PC-9 (cell line): ENCODE measurements at regions not wholly inside any gene's neighbourhood (a gene's known extent, or its start where the extent isn't known, plus 50 kb on each side); places are given as distances from the start of the nearest gene placed in this dataset.

Experiments
- BruUV-seq: library from RNA; stranded (reverse); fragments of 400-500 nt; replicated peaks from 2 replicates; lab custom pipeline; 2021; lab: Mats Ljungman, UMichigan
- CTCF ChIA-PET: fragments of 300-600 bp; sonication (Branson Sonifier 250); formaldehyde crosslinking; loops from one replicate; lab custom pipeline; 2022; ENCODE audit warnings: antibody characterized with exemption; lab: Charles Lee
- POLR2A ChIA-PET: fragments of 300-600 bp; sonication (Branson Sonifier 250); formaldehyde crosslinking; loops from one replicate; lab custom pipeline; 2022; ENCODE audit warnings: antibody characterized with exemption; ENCODE audit not compliant: unreplicated experiment; lab: Charles Lee
- DNase-seq, 2 experiments: peaks; one replicate each; pipeline versions ENCODE4 v3.0.0 to v3.0.0-alpha.2; 2015 to 2022; ENCODE audit warnings: mixed read lengths in 1 of 2
- H2AFZ ChIP-seq: fragments of 200-600 bp; sonication (generic); 2 replicates; pipeline ENCODE4 v1.8.1; 2017; ENCODE audit warnings: antibody characterized with exemption
- H3F3A ChIP-seq: fragments of 200-600 bp; sonication (generic); 2 replicates; pipeline ENCODE4 v1.8.1; 2017; ENCODE audit warnings: antibody characterized with exemption, mild to moderate bottlenecking, low read depth; ENCODE audit not compliant: insufficient read depth
- H3K27ac ChIP-seq: fragments of 200-600 bp; sonication (generic); 2 replicates; pipeline ENCODE4 v1.6.1; 2016; ENCODE audit warnings: mixed run types
- H3K27me3 ChIP-seq: fragments of 200-600 bp; sonication (generic); 2 replicates; pipeline ENCODE4 v1.6.1; 2016; ENCODE audit warnings: low read depth, mixed run types; ENCODE audit not compliant: insufficient read depth
- H3K36me3 ChIP-seq: fragments of 200-600 bp; sonication (generic); 2 replicates; pipeline ENCODE4 v1.6.1; 2016; ENCODE audit warnings: low read depth, mixed run types
- H3K4me1 ChIP-seq: fragments of 200-600 bp; sonication (generic); replicated peaks from 2 replicates; pipeline ENCODE4 v1.6.1; 2016; ENCODE audit warnings: mixed run types; ENCODE audit not compliant: insufficient read depth
- H3K4me2 ChIP-seq: fragments of 200-600 bp; sonication (generic); 2 replicates; pipeline ENCODE4 v1.6.1; 2017; ENCODE audit warnings: mixed run types
- H3K4me3 ChIP-seq: fragments of 200-600 bp; sonication (generic); 2 replicates; pipeline ENCODE4 v1.6.1; 2016; ENCODE audit warnings: mixed run types
- H3K79me2 ChIP-seq: fragments of 200-600 bp; sonication (generic); 2 replicates; pipeline ENCODE4 v1.6.1; 2017; ENCODE audit warnings: low read depth, mixed run types
- H3K9me2 ChIP-seq: fragments of 200-600 bp; sonication (generic); 2 replicates; pipeline ENCODE4 v1.8.1; 2017; ENCODE audit warnings: mild to moderate bottlenecking; ENCODE audit not compliant: insufficient read depth
- H3K9me3 ChIP-seq: fragments of 200-600 bp; sonication (generic); 2 replicates; pipeline ENCODE4 v1.8.1; 2016; ENCODE audit warnings: low read depth; ENCODE audit not compliant: insufficient read depth
- H4K20me1 ChIP-seq: fragments of 200-600 bp; sonication (generic); 2 replicates; pipeline ENCODE4 v1.8.1; 2017; ENCODE audit not compliant: insufficient read depth
- EZH2 ChIP-seq: fragments of 200-600 bp; sonication (generic); IDR thresholded peaks from 2 replicates; pipeline ENCODE4 v1.8.0; 2017; ENCODE audit warnings: antibody characterized with exemption, low read depth
- intact Hi-C: fragments of 100-400 bp; cut with micrococcal nuclease; formaldehyde crosslinking; loops from one replicate; pipeline ENCODE4 v1.10.0; 2022; ENCODE audit not compliant: unreplicated experiment
- TF ChIP-seq, protein P1 (sequence below): fragments of 200-600 bp; sonication (generic); conservative IDR thresholded peaks from 2 replicates; pipeline ENCODE4 v1.6.1; 2017; ENCODE audit warnings: mixed run types, antibody characterized with exemption, mild to moderate bottlenecking, moderate library complexity

DNA sequence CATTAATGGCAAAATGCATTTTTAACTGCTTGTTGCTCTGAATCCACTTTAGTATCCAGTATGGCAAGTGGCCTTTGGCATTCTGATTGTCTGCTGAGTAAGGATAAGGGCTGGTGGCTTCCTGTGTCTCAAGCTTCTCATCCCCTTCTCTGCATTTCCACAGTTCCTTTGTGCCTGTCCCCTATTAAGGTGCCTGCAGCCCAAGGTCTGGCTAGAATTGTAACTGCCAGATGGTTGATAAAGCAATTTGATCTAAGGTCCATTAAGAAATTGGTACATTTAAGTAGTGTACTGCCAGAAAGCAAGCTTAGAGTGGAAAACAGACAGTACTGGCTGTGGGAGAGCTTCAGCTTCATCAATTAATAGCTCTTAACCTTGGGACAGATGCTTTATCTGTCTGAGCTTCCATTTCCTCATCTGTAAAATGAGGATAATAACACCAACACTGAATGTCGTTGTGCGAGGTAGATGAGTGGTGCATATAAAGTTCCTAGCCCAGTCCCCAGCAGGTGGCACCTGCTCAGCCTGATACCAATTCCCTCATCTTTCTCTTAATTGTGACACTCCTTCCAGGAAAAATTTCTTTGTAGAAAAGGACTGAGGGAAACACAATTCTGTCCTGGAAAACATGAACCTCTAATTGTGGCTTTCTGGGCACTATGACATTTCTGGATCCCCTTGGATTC is 570.6 kb upstream of the GCFC2 start:
- H3K9me2 ChIP-seq = no peaks in the 10 kb centered on the region
- no peaks in the 10 kb centered on the region for H3K9me3 ChIP-seq
- no peaks in the 10 kb centered on the region for H3K4me1 ChIP-seq
- ChIA-PET CTCF (no interaction called here), POLR2A (no interaction called here)
- H4K20me1 ChIP-seq = no peaks in the 10 kb centered on the region
- no peak overlapping the region for H3K27ac ChIP-seq
- no peak overlapping the region for H3K4me2 ChIP-seq
- no peaks in the 10 kb centered on the region for H3K36me3 ChIP-seq
- no peak for DNase-seq
- H3K4me3 ChIP-seq = no peak overlapping the region
- TF ChIP-seq, protein P1, sequence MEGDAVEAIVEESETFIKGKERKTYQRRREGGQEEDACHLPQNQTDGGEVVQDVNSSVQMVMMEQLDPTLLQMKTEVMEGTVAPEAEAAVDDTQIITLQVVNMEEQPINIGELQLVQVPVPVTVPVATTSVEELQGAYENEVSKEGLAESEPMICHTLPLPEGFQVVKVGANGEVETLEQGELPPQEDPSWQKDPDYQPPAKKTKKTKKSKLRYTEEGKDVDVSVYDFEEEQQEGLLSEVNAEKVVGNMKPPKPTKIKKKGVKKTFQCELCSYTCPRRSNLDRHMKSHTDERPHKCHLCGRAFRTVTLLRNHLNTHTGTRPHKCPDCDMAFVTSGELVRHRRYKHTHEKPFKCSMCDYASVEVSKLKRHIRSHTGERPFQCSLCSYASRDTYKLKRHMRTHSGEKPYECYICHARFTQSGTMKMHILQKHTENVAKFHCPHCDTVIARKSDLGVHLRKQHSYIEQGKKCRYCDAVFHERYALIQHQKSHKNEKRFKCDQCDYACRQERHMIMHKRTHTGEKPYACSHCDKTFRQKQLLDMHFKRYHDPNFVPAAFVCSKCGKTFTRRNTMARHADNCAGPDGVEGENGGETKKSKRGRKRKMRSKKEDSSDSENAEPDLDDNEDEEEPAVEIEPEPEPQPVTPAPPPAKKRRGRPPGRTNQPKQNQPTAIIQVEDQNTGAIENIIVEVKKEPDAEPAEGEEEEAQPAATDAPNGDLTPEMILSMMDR = no peak
- no peak for TF ChIP-seq EZH2
- intact Hi-C loops = no loop called here
- H3F3A ChIP-seq = no peaks in the 10 kb centered on the region
- no peak overlapping the region for H2AFZ ChIP-seq
- no TSS peak for BruUV-seq
- H3K27me3 ChIP-seq = peaks cover 3% of the 10 kb centered on the region; the same call in 1 of the 2 replicates
- no peaks in the 10 kb centered on the region for H3K79me2 ChIP-seq

DNA sequence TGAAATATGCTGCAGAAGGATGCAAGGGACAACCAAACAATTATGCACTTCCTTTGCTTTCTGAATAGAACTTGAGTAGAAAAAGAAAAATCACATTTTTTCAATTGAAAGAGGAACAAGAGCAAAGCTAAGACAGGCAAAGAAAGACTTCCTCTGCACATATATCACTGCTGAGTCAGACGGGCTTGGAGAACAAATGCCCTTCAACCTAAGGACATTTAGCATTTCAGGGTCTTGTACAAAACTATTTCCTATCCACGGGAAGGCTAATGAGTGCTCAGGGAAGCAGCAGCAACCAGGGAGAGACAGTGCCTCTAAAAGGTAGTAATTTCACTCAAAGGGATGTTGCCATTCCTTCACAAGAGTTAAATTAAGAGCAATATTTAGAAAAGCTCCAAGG is 570.0 kb upstream of the GCFC2 start:
- intact Hi-C loops = no loop called here
- Histone ChIP-seq H3K4me1 (no peaks in the 10 kb centered on the region), H3K4me3 (no peak overlapping the region), H3K27ac (no peak overlapping the region), H3F3A (no peaks in the 10 kb centered on the region), H3K4me2 (no peak overlapping the region), H3K36me3 (no peaks in the 10 kb centered on the region), H3K27me3 (peaks cover 3% of the 10 kb centered on the region; the same call in 1 of the 2 replicates), H3K9me2 (no peaks in the 10 kb centered on the region), H4K20me1 (no peaks in the 10 kb centered on the region), H2AFZ (no peak overlapping the region), H3K79me2 (no peaks in the 10 kb centered on the region), H3K9me3 (no peaks in the 10 kb centered on the region)
- POLR2A ChIA-PET = no interaction called here
- no peak for DNase-seq
- CTCF ChIA-PET = no interaction called here
- TF ChIP-seq, protein P1 = no peak
- no TSS peak for BruUV-seq

DNA sequence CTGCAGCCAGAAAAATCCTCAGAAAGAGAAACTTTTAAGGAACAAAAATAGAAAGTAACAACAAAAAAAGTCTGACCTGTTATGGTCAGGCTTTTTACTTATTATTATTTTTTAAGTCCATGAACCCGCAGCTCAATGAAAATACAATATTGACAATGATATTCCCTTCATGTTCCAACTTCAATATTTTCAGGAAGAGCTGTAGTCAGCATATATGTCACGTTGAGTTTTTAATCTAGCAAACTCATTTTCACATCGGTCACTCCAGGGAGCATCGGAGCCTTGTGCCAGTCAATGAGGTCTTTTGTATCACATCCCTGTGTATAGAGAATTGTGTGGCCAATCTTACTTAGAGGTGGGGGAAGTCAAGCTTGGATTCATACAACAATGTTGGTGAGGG is 568.4 kb upstream of the GCFC2 start:
- Histone ChIP-seq H3K4me2 (no peak overlapping the region), H3K9me2 (no peaks in the 10 kb centered on the region), H3F3A (no peaks in the 10 kb centered on the region), H3K36me3 (no peaks in the 10 kb centered on the region), H3K27ac (no peak overlapping the region), H3K4me1 (no peaks in the 10 kb centered on the region), H4K20me1 (no peaks in the 10 kb centered on the region), H2AFZ (no peak overlapping the region), H3K79me2 (no peaks in the 10 kb centered on the region), H3K4me3 (no peak overlapping the region), H3K27me3 (peaks cover 3% of the 10 kb centered on the region; the same call in 1 of the 2 replicates), H3K9me3 (no peaks in the 10 kb centered on the region)
- BruUV-seq = no TSS peak
- ChIA-PET CTCF (no interaction called here), POLR2A (no interaction called here)
- DNase-seq = no peak
- intact Hi-C loops = no loop called here
- TF ChIP-seq EZH2 = no peak
- TF ChIP-seq, protein P1 = no peak
